GM23248 (cell line): ENCODE measurements at regions not wholly inside any gene's neighbourhood (a gene's known extent, or its start where the extent isn't known, plus 50 kb on each side); places are given as distances from the start of the nearest gene placed in this dataset.

Source experiments
- EZH2 ChIP-seq: fragments of 200-600 bp; sonication (generic); IDR thresholded peaks from 2 replicates; pipeline ENCODE4 v1.6.1; 2018; ENCODE audit warnings: antibody characterized with exemption, mild to moderate bottlenecking; ENCODE audit not compliant: insufficient read depth, poor library complexity, severe bottlenecking
- EZH2phosphoT487 ChIP-seq: fragments of 200-600 bp; sonication (generic); IDR thresholded peaks from 2 replicates; pipeline ENCODE4 v1.6.1; 2018; ENCODE audit warnings: antibody characterized with exemption, moderate library complexity, mild to moderate bottlenecking, low read depth; ENCODE audit not compliant: insufficient read depth

GRCh38 chr11:134582770-134583095 lies 170.7 kb upstream of the B3GAT1 start:
- TF ChIP-seq EZH2phosphoT487 (no peak), EZH2 (no peak)
